SK-N-MC (cell line): ENCODE measurements at regions not wholly inside any gene's neighbourhood (a gene's known extent, or its start where the extent isn't known, plus 50 kb on each side); places are given as distances from the start of the nearest gene placed in this dataset.
A peak's percentile ranks its signal among the peaks of the same experiment; 100 is the strongest.

Experiments
- DNase-seq: peaks from one replicate; pipeline ENCODE4 v3.0.0-alpha.2; 2011; ENCODE audit warnings: low read depth, low spot score
- H3K27ac ChIP-seq: fragments of 200-600 bp; sonication (generic); 2 replicates; pipeline ENCODE4 v1.5.1; 2016; ENCODE audit warnings: mixed run types
- H3K36me3 ChIP-seq: fragments of 200-600 bp; sonication (generic); 2 replicates; pipeline ENCODE4 v1.6.1; 2017; ENCODE audit warnings: antibody characterized with exemption, low read length, mixed read lengths; ENCODE audit not compliant: insufficient read depth
- H3K4me3 ChIP-seq: fragments of 200-600 bp; sonication (generic); 2 replicates; pipeline ENCODE4 v1.5.1; 2016
- H3K9ac ChIP-seq: fragments of 200-600 bp; sonication (generic); 2 replicates; pipeline ENCODE4 v1.8.0; 2017; ENCODE audit warnings: mixed run types, mixed read lengths; ENCODE audit not compliant: insufficient read length
- H3K9me3 ChIP-seq: fragments of 200-600 bp; sonication (generic); 2 replicates; pipeline ENCODE4 v1.6.1; 2017; ENCODE audit warnings: low read depth, mild to moderate bottlenecking, antibody characterized with exemption, low read length, moderate library complexity, mixed read lengths
- EZH2 ChIP-seq: fragments of 200-600 bp; sonication (generic); IDR thresholded peaks from one replicate; pipeline ENCODE4 v1.6.1; 2017; ENCODE audit warnings: antibody characterized with exemption
- FOXP2 ChIP-seq: optimal IDR thresholded peaks from 2 replicates; pipeline ENCODE3; 2011; ENCODE audit warnings: mild to moderate bottlenecking, moderate library complexity; ENCODE audit not compliant: insufficient read depth; ENCODE audit errors: extremely low read length, control extremely low read depth
- POLR2AphosphoS5 ChIP-seq: IDR thresholded peaks from 2 replicates; pipeline ENCODE4 v1.6.1; 2012; ENCODE audit warnings: mild to moderate bottlenecking, low read depth, low read length, borderline replicate concordance

- no peak for DNase-seq
- TF ChIP-seq POLR2AphosphoS5 = no peak
- TF ChIP-seq EZH2 = no peak
- TF ChIP-seq FOXP2 = no peak
- Histone ChIP-seq H3K27ac (no peak overlapping the region), H3K4me3 (no peak overlapping the region), H3K9ac (no peak overlapping the region), H3K36me3 (no peaks in the 10 kb centered on the region), H3K9me3 (no peaks in the 10 kb centered on the region)
These were observed 159.3 kb upstream of the CNTNAP2 start for GRCh38 chr7:145957160-145957890.

- no peak for DNase-seq
- no peak overlapping the region for H3K9ac ChIP-seq
- no peak for TF ChIP-seq POLR2AphosphoS5
- no peak for TF ChIP-seq EZH2
- no peak for TF ChIP-seq FOXP2
- no peaks in the 10 kb centered on the region for H3K36me3 ChIP-seq
- no peak overlapping the region for H3K4me3 ChIP-seq
- H3K27ac ChIP-seq = no peak overlapping the region
- no peaks in the 10 kb centered on the region for H3K9me3 ChIP-seq
These were observed 165.0 kb upstream of the CNTNAP2 start for GRCh38 chr7:145951566-145951965.

GRCh38 chr7:145928937-145929336 is 187.7 kb upstream of the CNTNAP2 start:
- H3K4me3 ChIP-seq = no peak overlapping the region
- no peak for DNase-seq
- H3K9me3 ChIP-seq = no peaks in the 10 kb centered on the region
- no peak overlapping the region for H3K9ac ChIP-seq
- no peak overlapping the region for H3K27ac ChIP-seq
- no peak for TF ChIP-seq POLR2AphosphoS5
- TF ChIP-seq FOXP2 = no peak
- no peak for TF ChIP-seq EZH2
- no peaks in the 10 kb centered on the region for H3K36me3 ChIP-seq

GRCh38 chr7:145919712-145920111 is 196.9 kb upstream of the CNTNAP2 start:
- Histone ChIP-seq H3K9ac (no peak overlapping the region), H3K27ac (no peak overlapping the region), H3K4me3 (no peak overlapping the region), H3K36me3 (no peaks in the 10 kb centered on the region), H3K9me3 (no peaks in the 10 kb centered on the region; the same call in 1 of the 2 replicates)
- TF ChIP-seq EZH2 (no peak), FOXP2 (no peak), POLR2AphosphoS5 (no peak)
- no peak for DNase-seq

GRCh38 chr7:145916776-145917175 is 199.8 kb upstream of the CNTNAP2 start:
- no peak for TF ChIP-seq POLR2AphosphoS5
- no peak for TF ChIP-seq EZH2
- TF ChIP-seq FOXP2 = no peak
- H3K9ac ChIP-seq = no peak overlapping the region
- H3K9me3 ChIP-seq = no peaks in the 10 kb centered on the region; the same call in 1 of the 2 replicates
- no peaks in the 10 kb centered on the region for H3K36me3 ChIP-seq
- no peak overlapping the region for H3K4me3 ChIP-seq
- DNase-seq = no peak
- H3K27ac ChIP-seq = no peak overlapping the region

- TF ChIP-seq EZH2 (no peak), POLR2AphosphoS5 (no peak), FOXP2 (no peak)
- no peak overlapping the region for H3K9ac ChIP-seq
- H3K27ac ChIP-seq = no peak overlapping the region
- H3K36me3 ChIP-seq = no peaks in the 10 kb centered on the region
- DNase-seq = no peak
- no peaks in the 10 kb centered on the region; the same call in 1 of the 2 replicates for H3K9me3 ChIP-seq
- no peak overlapping the region for H3K4me3 ChIP-seq
These were observed 200.9 kb upstream of the CNTNAP2 start for GRCh38 chr7:145915679-145916078.

- Histone ChIP-seq H3K27ac (peak overlapping the region; percentile 53), H3K36me3 (no peaks in the 10 kb centered on the region), H3K4me3 (peak overlapping the region; percentile 15; the same call in 1 of the 2 replicates), H3K9me3 (no peaks in the 10 kb centered on the region), H3K9ac (no peak overlapping the region)
- no peak for TF ChIP-seq FOXP2
- TF ChIP-seq POLR2AphosphoS5 = no peak
- no peak for TF ChIP-seq EZH2
- peak; percentile 89 for DNase-seq
These were observed 206.5 kb upstream of the CNTNAP2 start for GRCh38 chr7:145909991-145910513.

GRCh38 chr7:145903658-145904057 is 212.9 kb upstream of the CNTNAP2 start:
- no peak overlapping the region for H3K27ac ChIP-seq

GRCh38 chr7:145902123-145902522 is 214.5 kb upstream of the CNTNAP2 start:
- TF ChIP-seq EZH2 = no peak
- TF ChIP-seq POLR2AphosphoS5 = no peak
- no peaks in the 10 kb centered on the region for H3K36me3 ChIP-seq
- no peak overlapping the region for H3K4me3 ChIP-seq
- DNase-seq = no peak
- no peak overlapping the region for H3K9ac ChIP-seq
- no peaks in the 10 kb centered on the region for H3K9me3 ChIP-seq
- H3K27ac ChIP-seq = no peak overlapping the region

More at GRCh38 chr7:145903658-145904057, 212.9 kb upstream of the CNTNAP2 start:
- DNase-seq = no peak
- no peaks in the 10 kb centered on the region for H3K36me3 ChIP-seq
- no peak overlapping the region for H3K9ac ChIP-seq
- H3K4me3 ChIP-seq = no peak overlapping the region
- no peak for TF ChIP-seq POLR2AphosphoS5
- no peak for TF ChIP-seq FOXP2
- TF ChIP-seq EZH2 = no peak
- H3K9me3 ChIP-seq = no peaks in the 10 kb centered on the region
